22Rv1 (cell line): ENCODE measurements at regions not wholly inside any gene's neighbourhood (a gene's known extent, or its start where the extent isn't known, plus 50 kb on each side); places are given as distances from the start of the nearest gene placed in this dataset.
"Not testable (repeated sequence)": the region's sequence is repeated elsewhere in the genome, so short reads cannot be mapped to it uniquely, and the experiment has no call there.

Experiments
- ZFX ChIP-seq: fragments of 450-650 bp; IDR thresholded peaks from 2 replicates; pipeline ENCODE4 v1.6.1; 2017; ENCODE audit warnings: antibody characterized with exemption, borderline replicate concordance
- TF ChIP-seq, protein P1 (sequence below): fragments of 450-650 bp; IDR thresholded peaks from 2 replicates; pipeline ENCODE4 v1.5.1; 2017; ENCODE audit warnings: mild to moderate bottlenecking

DNA sequence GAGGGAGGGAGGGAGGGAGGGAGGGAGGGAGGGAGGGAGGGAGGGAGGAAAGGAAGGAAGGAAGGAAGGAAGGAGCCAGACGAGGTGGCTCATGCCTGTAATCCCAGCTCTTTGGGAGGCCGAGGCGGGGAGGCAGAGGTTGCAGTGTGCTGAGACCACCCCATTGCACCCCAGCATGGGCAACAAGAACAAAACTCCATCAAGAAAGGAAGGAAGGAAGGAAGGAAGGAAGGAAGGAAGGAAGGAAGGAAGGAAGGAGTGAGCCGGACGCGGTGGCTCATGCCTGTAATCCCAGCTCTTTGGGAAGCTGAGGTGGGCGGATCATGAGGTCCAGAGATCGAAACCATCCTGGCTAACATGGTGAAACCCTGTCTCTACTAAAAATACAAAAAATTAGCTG, 60.8 kb upstream of the JARID2 start:
- TF ChIP-seq, protein P1, sequence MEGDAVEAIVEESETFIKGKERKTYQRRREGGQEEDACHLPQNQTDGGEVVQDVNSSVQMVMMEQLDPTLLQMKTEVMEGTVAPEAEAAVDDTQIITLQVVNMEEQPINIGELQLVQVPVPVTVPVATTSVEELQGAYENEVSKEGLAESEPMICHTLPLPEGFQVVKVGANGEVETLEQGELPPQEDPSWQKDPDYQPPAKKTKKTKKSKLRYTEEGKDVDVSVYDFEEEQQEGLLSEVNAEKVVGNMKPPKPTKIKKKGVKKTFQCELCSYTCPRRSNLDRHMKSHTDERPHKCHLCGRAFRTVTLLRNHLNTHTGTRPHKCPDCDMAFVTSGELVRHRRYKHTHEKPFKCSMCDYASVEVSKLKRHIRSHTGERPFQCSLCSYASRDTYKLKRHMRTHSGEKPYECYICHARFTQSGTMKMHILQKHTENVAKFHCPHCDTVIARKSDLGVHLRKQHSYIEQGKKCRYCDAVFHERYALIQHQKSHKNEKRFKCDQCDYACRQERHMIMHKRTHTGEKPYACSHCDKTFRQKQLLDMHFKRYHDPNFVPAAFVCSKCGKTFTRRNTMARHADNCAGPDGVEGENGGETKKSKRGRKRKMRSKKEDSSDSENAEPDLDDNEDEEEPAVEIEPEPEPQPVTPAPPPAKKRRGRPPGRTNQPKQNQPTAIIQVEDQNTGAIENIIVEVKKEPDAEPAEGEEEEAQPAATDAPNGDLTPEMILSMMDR, result not testable (repeated sequence)
- TF ChIP-seq ZFX, result not testable (repeated sequence)
